ENCODE measurements at regions not wholly inside any gene's neighbourhood (a gene's known extent, or its start where the extent isn't known, plus 50 kb on each side); places are given as distances from the start of the nearest gene placed in this dataset.
"Not testable (repeated sequence)": the region's sequence is repeated elsewhere in the genome, so short reads cannot be mapped to it uniquely, and the experiment has no call there.

GRCh38 chr3:96671861-96672595 is 142.4 kb upstream of the EPHA6 start:
- not testable (repeated sequence) for TF ChIP-seq CTCF, POLR2A (IDR thresholded peaks at IDR 0.05)
